ENCODE measurements at regions not wholly inside any gene's neighbourhood (a gene's known extent, or its start where the extent isn't known, plus 50 kb on each side); places are given as distances from the start of the nearest gene placed in this dataset.

DNA sequence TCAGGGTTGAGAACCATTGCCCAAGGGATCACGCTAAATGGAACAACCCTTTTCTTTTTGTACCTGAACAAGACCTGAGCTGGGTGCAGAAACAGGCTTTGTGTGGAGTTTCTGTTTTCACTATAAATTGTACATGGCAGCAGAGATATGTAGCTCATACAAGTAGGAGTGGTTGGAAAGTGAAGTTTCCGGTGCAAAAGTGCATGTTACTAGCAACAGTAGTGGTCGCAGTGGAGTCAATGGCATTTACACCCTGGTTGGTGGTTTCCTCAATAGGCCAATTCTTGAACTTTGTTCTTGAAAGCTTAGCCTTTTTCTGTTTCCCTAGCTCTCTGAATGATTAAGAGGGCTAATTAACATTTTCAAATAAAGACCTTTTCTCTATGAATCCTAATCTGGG lies 170.7 kb downstream of the NEBL start:
- TF ChIP-seq CTCF (IDR thresholded peaks at IDR 0.05) (no peak), ZFX (IDR thresholded peaks at IDR 0.05; ENCODE audit: borderline replicate concordance) (no peak)
